ENCODE measurements at regions not wholly inside any gene's neighbourhood (a gene's known extent, or its start where the extent isn't known, plus 50 kb on each side); places are given as distances from the start of the nearest gene placed in this dataset.
"Not testable (repeated sequence)": the region's sequence is repeated elsewhere in the genome, so short reads cannot be mapped to it uniquely, and the experiment has no call there.

GRCh38 chr4:9695994-9696393 is 85.4 kb upstream of the DRD5 start:
- not testable (repeated sequence) for TF ChIP-seq POLR2A (IDR thresholded peaks at IDR 0.05; ENCODE audit: low read depth); POLR2AphosphoS5 (IDR thresholded peaks at IDR 0.05)
- TF ChIP-seq CTCF (IDR thresholded peaks at IDR 0.05): peak in 2 of 3 experiments; percentile 9 to 28
